ENCODE measurements at regions not wholly inside any gene's neighbourhood (a gene's known extent, or its start where the extent isn't known, plus 50 kb on each side); places are given as distances from the start of the nearest gene placed in this dataset.

GRCh38 chr2:116057538-116057937, 1615.1 kb downstream of the DPP10 start:
- TF ChIP-seq JUND (IDR thresholded peaks at IDR 0.05; ENCODE audit: low read depth) = no peak
- DNase-seq (ENCODE audit: low read depth in 1 of 2, low spot score in 1 of 2) = no peak
- in situ Hi-C loops (cut with HindIII; ENCODE audit: low pct_unique_long_range_greater_than_20kb, low sequenced_read_pairs) = no loop called here

- TF ChIP-seq JUND (IDR thresholded peaks at IDR 0.05; ENCODE audit: low read depth) = no peak
- in situ Hi-C loops (cut with HindIII; ENCODE audit: low pct_unique_long_range_greater_than_20kb, low sequenced_read_pairs) = no loop called here
- DNase-seq (ENCODE audit: low read depth in 1 of 2, low spot score in 1 of 2) = no peak
Measured at GRCh38 chr2:116061023-116061422, 1618.6 kb downstream of the DPP10 start.

- no peak for DNase-seq (ENCODE audit: low read depth in 1 of 2, low spot score in 1 of 2)
- no peak for TF ChIP-seq JUND (IDR thresholded peaks at IDR 0.05; ENCODE audit: low read depth)
- in situ Hi-C loops (cut with HindIII; ENCODE audit: low pct_unique_long_range_greater_than_20kb, low sequenced_read_pairs) = no loop called here
Measured at GRCh38 chr2:116073731-116074130, 1631.3 kb downstream of the DPP10 start.

- no peak for TF ChIP-seq JUND (IDR thresholded peaks at IDR 0.05; ENCODE audit: low read depth)
- in situ Hi-C loops (cut with HindIII; ENCODE audit: low pct_unique_long_range_greater_than_20kb, low sequenced_read_pairs) = no loop called here
- no peak for DNase-seq (ENCODE audit: low read depth in 1 of 2, low spot score in 1 of 2)
Measured at GRCh38 chr2:116074161-116074560, 1631.7 kb downstream of the DPP10 start.

GRCh38 chr2:116088236-116088635, 1645.8 kb downstream of the DPP10 start:
- TF ChIP-seq JUND (IDR thresholded peaks at IDR 0.05; ENCODE audit: low read depth) = no peak
- in situ Hi-C loops (cut with HindIII; ENCODE audit: low pct_unique_long_range_greater_than_20kb, low sequenced_read_pairs) = no loop called here
- DNase-seq (ENCODE audit: low read depth in 1 of 2, low spot score in 1 of 2) = no peak

GRCh38 chr2:116094196-116094595, 1651.8 kb downstream of the DPP10 start:
- DNase-seq (ENCODE audit: low read depth in 1 of 2, low spot score in 1 of 2) = peak in 1 of 2 experiments; percentile 27
- TF ChIP-seq JUND (IDR thresholded peaks at IDR 0.05; ENCODE audit: low read depth) = no peak
- in situ Hi-C loops (cut with HindIII; ENCODE audit: low pct_unique_long_range_greater_than_20kb, low sequenced_read_pairs) = no loop called here

GRCh38 chr2:116095636-116096035, 1653.2 kb downstream of the DPP10 start:
- no peak for TF ChIP-seq JUND (IDR thresholded peaks at IDR 0.05; ENCODE audit: low read depth)
- in situ Hi-C loops (cut with HindIII; ENCODE audit: low pct_unique_long_range_greater_than_20kb, low sequenced_read_pairs) = no loop called here
- DNase-seq (ENCODE audit: low read depth in 1 of 2, low spot score in 1 of 2) = no peak

- in situ Hi-C loops (cut with HindIII; ENCODE audit: low pct_unique_long_range_greater_than_20kb, low sequenced_read_pairs) = no loop called here
- no peak for DNase-seq (ENCODE audit: low read depth in 1 of 2, low spot score in 1 of 2)
- TF ChIP-seq JUND (IDR thresholded peaks at IDR 0.05; ENCODE audit: low read depth) = no peak
Measured at GRCh38 chr2:116098049-116098448, 1655.6 kb downstream of the DPP10 start.

- no peak for DNase-seq (ENCODE audit: low read depth in 1 of 2, low spot score in 1 of 2)
- in situ Hi-C loops (cut with HindIII; ENCODE audit: low pct_unique_long_range_greater_than_20kb, low sequenced_read_pairs) = no loop called here
- TF ChIP-seq JUND (IDR thresholded peaks at IDR 0.05; ENCODE audit: low read depth) = no peak
Measured at GRCh38 chr2:116109471-116109870, 1667.0 kb downstream of the DPP10 start.

- in situ Hi-C loops (cut with HindIII; ENCODE audit: low pct_unique_long_range_greater_than_20kb, low sequenced_read_pairs) = no loop called here
- DNase-seq (ENCODE audit: low read depth in 1 of 2, low spot score in 1 of 2) = no peak
- TF ChIP-seq JUND (IDR thresholded peaks at IDR 0.05; ENCODE audit: low read depth) = no peak
Measured at GRCh38 chr2:116117845-116118244, 1675.4 kb downstream of the DPP10 start.

GRCh38 chr2:116132833-116133232, 1681.7 kb upstream of the DDX18 start:
- in situ Hi-C loops (cut with HindIII; ENCODE audit: low pct_unique_long_range_greater_than_20kb, low sequenced_read_pairs) = no loop called here
- DNase-seq (ENCODE audit: low read depth in 1 of 2, low spot score in 1 of 2) = no peak
- no peak for TF ChIP-seq JUND (IDR thresholded peaks at IDR 0.05; ENCODE audit: low read depth)

- in situ Hi-C loops (cut with HindIII; ENCODE audit: low pct_unique_long_range_greater_than_20kb, low sequenced_read_pairs) = no loop called here
- no peak for TF ChIP-seq JUND (IDR thresholded peaks at IDR 0.05; ENCODE audit: low read depth)
- DNase-seq (ENCODE audit: low read depth in 1 of 2, low spot score in 1 of 2) = no peak
Measured at GRCh38 chr2:116133381-116133942, 1681.0 kb upstream of the DDX18 start.

- TF ChIP-seq JUND (IDR thresholded peaks at IDR 0.05; ENCODE audit: low read depth) = no peak
- DNase-seq (ENCODE audit: low read depth in 1 of 2, low spot score in 1 of 2) = no peak
- in situ Hi-C loops (cut with HindIII; ENCODE audit: low pct_unique_long_range_greater_than_20kb, low sequenced_read_pairs) = no loop called here
Measured at GRCh38 chr2:116141891-116142474, 1672.5 kb upstream of the DDX18 start.
